AG04450 (cell line): ENCODE measurements at regions not wholly inside any gene's neighbourhood (a gene's known extent, or its start where the extent isn't known, plus 50 kb on each side); places are given as distances from the start of the nearest gene placed in this dataset.

Experiments
- CTCF ChIA-PET: fragments of 300-600, 350-600 bp; formaldehyde crosslinking; extraction: SDS; loops from one replicate; lab custom pipeline; 2022; ENCODE audit warnings: antibody characterized with exemption, inconsistent platforms; lab: Charles Lee
- POLR2A ChIA-PET: fragments of 350-600 bp; formaldehyde crosslinking; extraction: SDS; loops from one replicate; lab custom pipeline; 2021; ENCODE audit warnings: antibody characterized with exemption, inconsistent platforms; lab: Yijun Ruan, JAX
- DNase-seq: peaks from one replicate; pipeline ENCODE4 v3.0.0-alpha.2; 2011; ENCODE audit warnings: low read depth, low spot score
- H3K27ac ChIP-seq: one replicate; pipeline ENCODE4 v1.5.1; 2012; ENCODE audit warnings: low read depth, low read length, control low read depth
- H3K27me3 ChIP-seq: one replicate; pipeline ENCODE4 v1.6.0; 2012; ENCODE audit warnings: low read length; ENCODE audit not compliant: control insufficient read depth, insufficient read depth
- H3K4me3 ChIP-seq: 2 replicates; pipeline ENCODE4 v1.5.1; 2011; ENCODE audit warnings: mild to moderate bottlenecking, low read depth, low read length, control low read depth
- H3K9me3 ChIP-seq: 2 replicates; pipeline ENCODE4 v1.5.1; 2012; ENCODE audit warnings: low read length; ENCODE audit not compliant: control insufficient read depth, insufficient read depth
- TF ChIP-seq, protein P1 (sequence below): IDR thresholded peaks from 2 replicates; pipeline ENCODE4 v1.5.1; 2011; ENCODE audit warnings: low read depth, low read length, control low read depth, inconsistent platforms

DNA sequence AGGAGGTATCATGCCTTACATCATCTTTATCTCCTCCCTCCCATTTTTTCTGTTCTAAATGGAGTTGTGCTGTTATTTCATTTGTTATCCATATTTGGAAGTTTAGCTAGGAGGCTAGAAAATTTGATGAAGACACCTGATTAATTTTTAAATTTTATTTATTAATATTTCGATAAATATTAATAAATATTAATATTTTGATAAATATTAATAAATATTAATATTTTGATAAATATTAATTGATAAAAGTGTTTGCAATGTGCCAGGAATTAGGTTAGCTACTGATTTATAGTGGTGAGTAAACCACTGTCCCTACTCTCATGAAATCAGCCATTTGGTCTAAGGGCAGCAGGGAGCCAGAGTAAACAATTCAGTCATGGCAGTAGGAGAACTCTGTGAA, 161.4 kb downstream of the GNAT3 start:
- Histone ChIP-seq H3K27me3 (no peaks in the 10 kb centered on the region), H3K4me3 (no peak overlapping the region), H3K27ac (no peak overlapping the region), H3K9me3 (no peaks in the 10 kb centered on the region)
- DNase-seq = no peak
- ChIA-PET CTCF (interaction anchor here (1.0 kb wide), 1 partner anchor 42 kb away, joined by 4 read pairs; no protein-coding TSS in a partner anchor), POLR2A (no interaction called here)
- TF ChIP-seq, protein P1, sequence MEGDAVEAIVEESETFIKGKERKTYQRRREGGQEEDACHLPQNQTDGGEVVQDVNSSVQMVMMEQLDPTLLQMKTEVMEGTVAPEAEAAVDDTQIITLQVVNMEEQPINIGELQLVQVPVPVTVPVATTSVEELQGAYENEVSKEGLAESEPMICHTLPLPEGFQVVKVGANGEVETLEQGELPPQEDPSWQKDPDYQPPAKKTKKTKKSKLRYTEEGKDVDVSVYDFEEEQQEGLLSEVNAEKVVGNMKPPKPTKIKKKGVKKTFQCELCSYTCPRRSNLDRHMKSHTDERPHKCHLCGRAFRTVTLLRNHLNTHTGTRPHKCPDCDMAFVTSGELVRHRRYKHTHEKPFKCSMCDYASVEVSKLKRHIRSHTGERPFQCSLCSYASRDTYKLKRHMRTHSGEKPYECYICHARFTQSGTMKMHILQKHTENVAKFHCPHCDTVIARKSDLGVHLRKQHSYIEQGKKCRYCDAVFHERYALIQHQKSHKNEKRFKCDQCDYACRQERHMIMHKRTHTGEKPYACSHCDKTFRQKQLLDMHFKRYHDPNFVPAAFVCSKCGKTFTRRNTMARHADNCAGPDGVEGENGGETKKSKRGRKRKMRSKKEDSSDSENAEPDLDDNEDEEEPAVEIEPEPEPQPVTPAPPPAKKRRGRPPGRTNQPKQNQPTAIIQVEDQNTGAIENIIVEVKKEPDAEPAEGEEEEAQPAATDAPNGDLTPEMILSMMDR = no peak

DNA sequence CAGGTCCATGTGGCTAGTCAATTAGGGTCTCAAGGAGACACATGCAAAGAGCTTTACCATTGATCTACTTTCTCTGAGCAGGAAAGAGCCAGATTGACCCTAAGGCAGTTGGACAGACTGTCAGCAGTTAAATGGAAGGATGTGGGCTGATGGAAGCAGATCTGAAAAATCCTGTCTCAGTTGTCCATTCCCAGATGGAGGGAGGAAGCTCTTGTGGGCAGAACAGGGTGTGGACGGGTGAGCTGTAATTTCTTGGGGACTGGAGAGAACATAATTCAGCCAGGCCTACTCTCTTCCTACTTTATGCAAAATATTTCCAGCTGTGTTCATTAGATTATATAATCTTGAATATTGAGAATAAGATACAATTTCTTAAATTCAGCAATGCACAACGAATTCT, 163.6 kb downstream of the GNAT3 start:
- Histone ChIP-seq H3K4me3 (no peak overlapping the region), H3K27ac (no peak overlapping the region), H3K9me3 (no peaks in the 10 kb centered on the region), H3K27me3 (no peaks in the 10 kb centered on the region)
- ChIA-PET CTCF (no interaction called here), POLR2A (no interaction called here)
- DNase-seq = no peak
- TF ChIP-seq, protein P1 = no peak

DNA sequence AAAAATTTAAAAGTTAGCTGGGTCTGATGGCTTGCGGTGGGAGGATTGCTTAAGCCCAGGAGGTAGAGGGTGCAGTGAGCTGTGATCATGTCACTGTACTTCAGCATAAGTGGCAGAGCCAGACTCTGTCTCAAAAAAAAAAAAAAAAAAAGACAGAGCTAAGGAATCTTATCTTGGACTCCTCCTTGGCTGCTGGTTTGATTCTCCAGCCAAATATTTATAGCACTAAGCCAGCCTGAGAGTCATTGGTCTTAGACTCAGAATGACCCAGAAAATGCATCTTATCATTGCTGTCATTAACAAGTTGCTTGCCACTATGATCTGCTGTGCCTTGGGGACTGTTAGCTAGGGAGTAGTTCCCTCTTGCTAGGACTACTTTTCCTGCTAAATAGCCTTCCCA, 164.7 kb downstream of the GNAT3 start:
- H3K27ac ChIP-seq = no peak overlapping the region
- no peak overlapping the region for H3K4me3 ChIP-seq
- ChIA-PET CTCF (interaction anchor here (0.6 kb wide), 1 partner anchor 8 kb away, joined by 3 read pairs; no protein-coding TSS in a partner anchor), POLR2A (no interaction called here)
- H3K9me3 ChIP-seq = no peaks in the 10 kb centered on the region
- DNase-seq = no peak
- TF ChIP-seq, protein P1 = no peak
- no peaks in the 10 kb centered on the region for H3K27me3 ChIP-seq

DNA sequence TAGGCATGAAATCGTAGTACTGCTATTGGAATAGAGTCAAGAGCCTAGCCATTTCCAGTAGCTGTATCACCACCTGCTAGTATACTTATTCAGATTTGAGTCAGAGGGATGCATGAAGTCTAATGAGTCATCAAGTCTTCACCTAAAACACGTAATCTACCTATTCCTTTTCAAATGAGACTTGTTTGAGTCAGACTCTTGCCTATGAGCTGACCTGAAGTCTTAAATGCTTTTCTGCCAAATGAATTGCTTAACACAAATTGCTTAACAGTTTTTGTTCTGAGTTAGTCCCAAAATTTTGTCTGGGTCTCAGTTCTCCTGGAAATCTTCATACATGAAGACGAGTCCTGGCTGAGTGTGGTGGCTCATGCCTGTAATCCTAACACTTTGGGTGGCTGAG, 165.2 kb downstream of the GNAT3 start:
- ChIA-PET POLR2A (no interaction called here), CTCF (no interaction called here)
- no peak for DNase-seq
- Histone ChIP-seq H3K4me3 (no peak overlapping the region), H3K9me3 (no peaks in the 10 kb centered on the region), H3K27me3 (no peaks in the 10 kb centered on the region), H3K27ac (no peak overlapping the region)
- TF ChIP-seq, protein P1 = no peak

DNA sequence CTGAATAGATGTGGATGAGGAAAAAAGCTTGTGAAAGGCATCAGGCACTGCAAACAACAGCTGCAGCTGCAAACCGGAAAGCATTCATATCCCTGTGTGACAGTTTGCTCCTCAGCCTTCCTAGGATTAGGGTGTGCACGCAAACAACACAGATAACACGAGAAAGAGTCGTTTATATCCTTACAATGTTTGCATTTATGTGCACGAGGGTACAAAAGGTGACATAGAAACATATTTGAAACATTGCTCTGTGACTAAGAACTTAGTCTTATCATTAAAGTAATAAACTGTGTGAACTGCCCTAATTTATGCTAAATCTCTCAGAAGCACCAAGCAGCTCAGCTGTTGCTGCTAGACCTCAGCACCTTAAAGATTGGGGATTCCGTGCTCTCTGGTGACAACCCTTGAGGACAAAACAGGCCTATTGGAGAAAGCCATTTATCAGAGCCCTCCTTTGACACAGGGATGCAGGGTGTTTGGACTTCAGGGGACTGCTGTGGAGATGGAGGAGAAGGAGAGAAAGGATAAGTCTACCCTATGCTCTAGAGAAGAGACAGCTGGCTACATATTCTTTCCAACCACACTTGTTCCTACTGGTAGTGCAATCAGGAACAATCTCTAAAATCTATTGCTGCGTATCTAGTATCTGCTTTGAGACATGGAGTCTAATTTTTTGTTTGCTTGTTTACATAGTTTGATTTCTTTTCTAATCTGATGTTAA, 176.2 kb downstream of the GNAT3 start:
- ChIA-PET CTCF (no interaction called here), POLR2A (interaction anchor here (0.7 kb wide), 1 partner anchor 18 kb away, joined by 4 read pairs; no protein-coding TSS in a partner anchor)
- no peaks in the 10 kb centered on the region for H3K9me3 ChIP-seq
- H3K4me3 ChIP-seq = no peak overlapping the region
- no peak for DNase-seq
- H3K27me3 ChIP-seq = no peaks in the 10 kb centered on the region
- no peak overlapping the region for H3K27ac ChIP-seq
- TF ChIP-seq, protein P1 = no peak
